ENCODE measurements at regions not wholly inside any gene's neighbourhood (a gene's known extent, or its start where the extent isn't known, plus 50 kb on each side); places are given as distances from the start of the nearest gene placed in this dataset.

GRCh38 chr5:6080436-6080835 lies 297.9 kb downstream of the MED10 start:
- TF ChIP-seq YY1 (IDR thresholded peaks at IDR 0.05; ENCODE audit: low read depth): no peak
- no peak for TF ChIP-seq MAX (IDR thresholded peaks at IDR 0.05)
- TF ChIP-seq ZBTB7A (IDR thresholded peaks at IDR 0.05; ENCODE audit: low read depth): no peak
- TF ChIP-seq EP300 (IDR thresholded peaks at IDR 0.05; ENCODE audit: borderline replicate concordance): no peak
- TF ChIP-seq TEAD4 (IDR thresholded peaks at IDR 0.05): no peak
- TF ChIP-seq TAF1 (IDR thresholded peaks at IDR 0.05; ENCODE audit: low read depth): no peak
- no peak for TF ChIP-seq CREB1 (IDR thresholded peaks at IDR 0.05; ENCODE audit: low read depth)
- TF ChIP-seq FOXM1 (IDR thresholded peaks at IDR 0.05; ENCODE audit: borderline replicate concordance, low read depth): no peak
- TF ChIP-seq USF1 (IDR thresholded peaks at IDR 0.05): no peak
- TF ChIP-seq CEBPB (IDR thresholded peaks at IDR 0.05): no peak
- no peak for TF ChIP-seq RAD21 (IDR thresholded peaks at IDR 0.05; ENCODE audit: low read depth)
- TF ChIP-seq TCF12 (IDR thresholded peaks at IDR 0.05; ENCODE audit: low read depth): no peak
- TF ChIP-seq REST (IDR thresholded peaks at IDR 0.05; ENCODE audit: low read depth): no peak
- no peak for TF ChIP-seq EGR1 (IDR thresholded peaks at IDR 0.05)
- no peak for TF ChIP-seq NFIC (IDR thresholded peaks at IDR 0.05)

- TF ChIP-seq FOXM1 (IDR thresholded peaks at IDR 0.05; ENCODE audit: borderline replicate concordance, low read depth) (no peak), TEAD4 (IDR thresholded peaks at IDR 0.05) (no peak), RAD21 (IDR thresholded peaks at IDR 0.05; ENCODE audit: low read depth) (no peak), USF1 (IDR thresholded peaks at IDR 0.05) (no peak), EGR1 (IDR thresholded peaks at IDR 0.05) (no peak), ZBTB7A (IDR thresholded peaks at IDR 0.05; ENCODE audit: low read depth) (no peak), REST (IDR thresholded peaks at IDR 0.05; ENCODE audit: low read depth) (no peak), MAX (IDR thresholded peaks at IDR 0.05) (no peak)
Observed at GRCh38 chr5:6078881-6079280, 299.5 kb downstream of the MED10 start.

- TF ChIP-seq FOXM1 (IDR thresholded peaks at IDR 0.05; ENCODE audit: borderline replicate concordance, low read depth) (no peak), MAX (IDR thresholded peaks at IDR 0.05) (no peak), YY1 (IDR thresholded peaks at IDR 0.05; ENCODE audit: low read depth) (no peak), NFIC (IDR thresholded peaks at IDR 0.05) (no peak), RAD21 (IDR thresholded peaks at IDR 0.05; ENCODE audit: low read depth) (no peak), TEAD4 (IDR thresholded peaks at IDR 0.05) (no peak), CREB1 (IDR thresholded peaks at IDR 0.05; ENCODE audit: low read depth) (no peak), CEBPB (IDR thresholded peaks at IDR 0.05) (no peak), TCF12 (IDR thresholded peaks at IDR 0.05; ENCODE audit: low read depth) (no peak)
Observed at GRCh38 chr5:6076341-6077239, 301.8 kb downstream of the MED10 start.

GRCh38 chr5:6069496-6070185 lies 308.7 kb downstream of the MED10 start:
- TF ChIP-seq TCF12 (IDR thresholded peaks at IDR 0.05; ENCODE audit: low read depth) (no peak), YY1 (IDR thresholded peaks at IDR 0.05; ENCODE audit: low read depth) (no peak), ZBTB7A (IDR thresholded peaks at IDR 0.05; ENCODE audit: low read depth) (no peak), TEAD4 (IDR thresholded peaks at IDR 0.05) (no peak)

- TF ChIP-seq ZBTB7A (IDR thresholded peaks at IDR 0.05; ENCODE audit: low read depth) (no peak), RAD21 (IDR thresholded peaks at IDR 0.05; ENCODE audit: low read depth) (no peak), FOXM1 (IDR thresholded peaks at IDR 0.05; ENCODE audit: borderline replicate concordance, low read depth) (no peak), EGR1 (IDR thresholded peaks at IDR 0.05) (no peak), REST (IDR thresholded peaks at IDR 0.05; ENCODE audit: low read depth) (no peak), TAF1 (IDR thresholded peaks at IDR 0.05; ENCODE audit: low read depth) (no peak), EP300 (IDR thresholded peaks at IDR 0.05; ENCODE audit: borderline replicate concordance) (no peak), CEBPB (IDR thresholded peaks at IDR 0.05) (no peak), USF1 (IDR thresholded peaks at IDR 0.05) (no peak), TEAD4 (IDR thresholded peaks at IDR 0.05) (no peak), NFIC (IDR thresholded peaks at IDR 0.05) (no peak), CREB1 (IDR thresholded peaks at IDR 0.05; ENCODE audit: low read depth) (no peak), MAX (IDR thresholded peaks at IDR 0.05) (no peak), YY1 (IDR thresholded peaks at IDR 0.05; ENCODE audit: low read depth) (no peak), TCF12 (IDR thresholded peaks at IDR 0.05; ENCODE audit: low read depth) (no peak)
Observed at GRCh38 chr5:6066016-6066415, 312.3 kb downstream of the MED10 start.
